Thoracic aorta (tissue), 2 donors: ENCODE measurements at regions not wholly inside any gene's neighbourhood (a gene's known extent, or its start where the extent isn't known, plus 50 kb on each side); places are given as distances from the start of the nearest gene placed in this dataset.

ENCODE experiments used
- ATAC-seq: fragments of 150-250 bp; one replicate; pipeline ENCODE4 v1.8.0; 2017; ENCODE audit warnings: low read depth; ENCODE audit not compliant: insufficient number of reproducible peaks, low FRiP score
- DNase-seq: peaks from one replicate; pipeline ENCODE4 v3.0.0-alpha.2; 2020; ENCODE audit warnings: low spot score
- H3K27ac ChIP-seq, 2 donors: fragments of 200-600 bp; sonication (generic); 1 replicate in 1 of 2; 2 replicates in 1 of 2; pipeline ENCODE4 v1.5.1; 2016; ENCODE audit warnings: mild to moderate bottlenecking in 2 of 2, moderate library complexity in 2 of 2
- H3K27me3 ChIP-seq: fragments of 200-600 bp; sonication (generic); replicated peaks from 2 replicates; pipeline ENCODE4 v1.6.0; 2016; ENCODE audit warnings: mild to moderate bottlenecking; ENCODE audit not compliant: insufficient read depth
- H3K36me3 ChIP-seq: fragments of 200-600 bp; sonication (generic); one replicate; pipeline ENCODE4 v1.5.1; 2016
- H3K4me1 ChIP-seq, 2 donors: fragments of 200-600 bp; sonication (generic); 1 replicate in 1 of 2; 2 replicates in 1 of 2; pipeline versions ENCODE4 v1.5.1 to v1.6.0; 2016; ENCODE audit warnings: low read depth in 2 of 2, mild to moderate bottlenecking in 1 of 2; ENCODE audit not compliant: control insufficient read depth in 1 of 2
- H3K4me3 ChIP-seq: fragments of 200-600 bp; sonication (generic); 2 replicates; pipeline ENCODE4 v1.5.1; 2016; ENCODE audit warnings: mild to moderate bottlenecking
- H3K9me3 ChIP-seq: fragments of 200-600 bp; sonication (generic); 2 replicates; pipeline ENCODE4 v1.5.1; 2016
- CTCF ChIP-seq: fragments of 200-600 bp; sonication (generic); IDR thresholded peaks from one replicate; pipeline ENCODE4 v1.5.1; 2019; ENCODE audit warnings: antibody characterized with exemption

- Histone ChIP-seq H3K27me3 (no peaks in the 10 kb centered on the region), H3K4me1 (no peaks in the 10 kb centered on the region), H3K4me3 (no peak overlapping the region), H3K27ac (no peak overlapping the region), H3K9me3 (no peaks in the 10 kb centered on the region), H3K36me3 (no peaks in the 10 kb centered on the region)
- ATAC-seq (no peak), DNase-seq (no peak)
- no peak for TF ChIP-seq CTCF
These were observed 172.2 kb downstream of the PPARGC1A start for GRCh38 chr4:23717528-23718248.

- Histone ChIP-seq H3K9me3 (no peaks in the 10 kb centered on the region), H3K36me3 (no peaks in the 10 kb centered on the region), H3K4me1 (no peaks in the 10 kb centered on the region), H3K4me3 (no peak overlapping the region), H3K27me3 (no peaks in the 10 kb centered on the region), H3K27ac (no peak overlapping the region)
- DNase-seq (no peak), ATAC-seq (no peak)
- no peak for TF ChIP-seq CTCF
These were observed 179.5 kb downstream of the PPARGC1A start for GRCh38 chr4:23710298-23710697.

- DNase-seq = no peak
- ATAC-seq = no peak
- H3K27ac ChIP-seq = no peak overlapping the region
- H3K4me1 ChIP-seq = no peaks in the 10 kb centered on the region
- no peak for TF ChIP-seq CTCF
- no peaks in the 10 kb centered on the region for H3K36me3 ChIP-seq
- H3K27me3 ChIP-seq = no peaks in the 10 kb centered on the region
- no peaks in the 10 kb centered on the region for H3K9me3 ChIP-seq
- H3K4me3 ChIP-seq = no peak overlapping the region
These were observed 182.2 kb downstream of the PPARGC1A start for GRCh38 chr4:23707652-23708026.

- Histone ChIP-seq H3K27me3 (no peaks in the 10 kb centered on the region), H3K27ac (no peak overlapping the region), H3K36me3 (no peaks in the 10 kb centered on the region), H3K9me3 (no peaks in the 10 kb centered on the region), H3K4me3 (no peak overlapping the region), H3K4me1 (no peaks in the 10 kb centered on the region)
- ATAC-seq (no peak), DNase-seq (no peak)
- TF ChIP-seq CTCF = no peak
These were observed 182.7 kb downstream of the PPARGC1A start for GRCh38 chr4:23706972-23707651.

- Histone ChIP-seq H3K36me3 (no peaks in the 10 kb centered on the region), H3K4me3 (no peak overlapping the region), H3K4me1 (no peaks in the 10 kb centered on the region), H3K9me3 (no peaks in the 10 kb centered on the region), H3K27me3 (no peaks in the 10 kb centered on the region), H3K27ac (no peak overlapping the region)
- ATAC-seq (no peak), DNase-seq (no peak)
- TF ChIP-seq CTCF = no peak
These were observed 189.7 kb downstream of the PPARGC1A start for GRCh38 chr4:23700197-23700596.
